OCI-LY7 (cell line): ENCODE measurements at regions not wholly inside any gene's neighbourhood (a gene's known extent, or its start where the extent isn't known, plus 50 kb on each side); places are given as distances from the start of the nearest gene placed in this dataset.

ENCODE experiments used
- BruUV-seq: library from RNA; stranded (reverse); fragments of 400-500 nt; replicated peaks from 2 replicates; lab custom pipeline; 2021; lab: Mats Ljungman, UMichigan
- CTCF ChIA-PET: fragments of 300-600 bp; sonication (Branson Sonifier 250); formaldehyde crosslinking; loops from one replicate; lab custom pipeline; 2022; ENCODE audit warnings: antibody characterized with exemption; ENCODE audit not compliant: unreplicated experiment; lab: Charles Lee
- POLR2A ChIA-PET: fragments of 300-600 bp; sonication (Branson Sonifier 250); formaldehyde crosslinking; loops from one replicate; lab custom pipeline; 2022; ENCODE audit warnings: antibody characterized with exemption; lab: Charles Lee
- DNase-seq: peaks from one replicate; pipeline ENCODE4 v3.0.0-alpha.2; 2015; ENCODE audit warnings: low spot score
- H2AFZ ChIP-seq: fragments of 200-600 bp; sonication (generic), shearing (Covaris generic); 2 replicates; pipeline ENCODE4 v1.6.1; 2014; ENCODE audit warnings: mild to moderate bottlenecking, antibody characterized with exemption, low read length, moderate library complexity
- H3K27ac ChIP-seq: fragments of 200-600 bp; sonication (generic); 2 replicates; pipeline ENCODE4 v1.5.1; 2014; ENCODE audit warnings: mixed run types, low read depth, mild to moderate bottlenecking, moderate library complexity, low read length, inconsistent platforms; ENCODE audit not compliant: poor library complexity, severe bottlenecking
- H3K36me3 ChIP-seq: fragments of 200-600 bp; sonication (generic); 2 replicates; pipeline ENCODE4 v1.6.1; 2014; ENCODE audit warnings: mild to moderate bottlenecking, antibody characterized with exemption, low read length, moderate library complexity, mixed read lengths; ENCODE audit not compliant: insufficient read depth
- H3K4me1 ChIP-seq: fragments of 200-600 bp; sonication (generic); 2 replicates; pipeline ENCODE4 v1.5.1; 2014; ENCODE audit warnings: mild to moderate bottlenecking, low read length; ENCODE audit not compliant: insufficient read depth, poor library complexity, severe bottlenecking
- H3K4me2 ChIP-seq: fragments of 200-600 bp; sonication (generic); 2 replicates; pipeline ENCODE4 v1.6.1; 2014; ENCODE audit warnings: mild to moderate bottlenecking, low read length
- H3K4me3 ChIP-seq: fragments of 200-600 bp; sonication (generic); 2 replicates; pipeline ENCODE4 v1.5.1; 2014; ENCODE audit warnings: mild to moderate bottlenecking, low read depth, low read length; ENCODE audit not compliant: poor library complexity, severe bottlenecking
- H3K79me2 ChIP-seq: fragments of 200-600 bp; sonication (generic); 2 replicates; pipeline ENCODE4 v1.6.1; 2016; ENCODE audit warnings: low read depth, mild to moderate bottlenecking, low read length, moderate library complexity, mixed read lengths; ENCODE audit not compliant: insufficient read depth
- H3K9me2 ChIP-seq: fragments of 200-600 bp; sonication (generic); 2 replicates; pipeline ENCODE4 v1.6.1; 2016; ENCODE audit warnings: mild to moderate bottlenecking, low read length, mixed read lengths; ENCODE audit not compliant: insufficient read depth
- H3K9me3 ChIP-seq: fragments of 200-600 bp; sonication (generic); 2 replicates; pipeline ENCODE4 v1.6.1; 2014; ENCODE audit warnings: mild to moderate bottlenecking, mixed run types, low read length, mixed read lengths
- H4K20me1 ChIP-seq: fragments of 200-600 bp; sonication (generic); 2 replicates; pipeline ENCODE4 v1.6.1; 2014; ENCODE audit warnings: mild to moderate bottlenecking, antibody characterized with exemption, low read length, moderate library complexity, mixed read lengths; ENCODE audit not compliant: insufficient read depth
- CTCF ChIP-seq: fragments of 200-600 bp; sonication (generic); conservative IDR thresholded peaks from 2 replicates; pipeline ENCODE4 v1.5.1; 2014; ENCODE audit warnings: mild to moderate bottlenecking, antibody characterized with exemption, low read length, moderate library complexity, mixed read lengths
- EZH2phosphoT487 ChIP-seq: fragments of 200-600 bp; sonication (generic); IDR thresholded peaks from 2 replicates; pipeline ENCODE4 v1.6.1; 2018; ENCODE audit warnings: low read depth, borderline replicate concordance, mild to moderate bottlenecking, mixed run types, antibody characterized with exemption, low read length, moderate library complexity, mixed read lengths
- intact Hi-C: fragments of 100-400 bp; cut with micrococcal nuclease; formaldehyde crosslinking; loops from one replicate; pipeline ENCODE4 v1.10.0; 2022; ENCODE audit not compliant: unreplicated experiment

- H3K4me1 ChIP-seq, result no peaks in the 10 kb centered on the region
- H4K20me1 ChIP-seq, result no peaks in the 10 kb centered on the region
- DNase-seq, result no peak
- intact Hi-C loops, result no loop called here
- H3K36me3 ChIP-seq, result no peaks in the 10 kb centered on the region
- TF ChIP-seq EZH2phosphoT487 (no peak), CTCF (no peak)
- H3K4me2 ChIP-seq, result no peak overlapping the region
- no peak overlapping the region for H2AFZ ChIP-seq
- no peak overlapping the region for H3K4me3 ChIP-seq
- no peak overlapping the region for H3K27ac ChIP-seq
- ChIA-PET CTCF (no interaction called here), POLR2A (no interaction called here)
- H3K9me2 ChIP-seq, result no peaks in the 10 kb centered on the region
- no TSS peak for BruUV-seq
- H3K79me2 ChIP-seq, result no peaks in the 10 kb centered on the region
- H3K9me3 ChIP-seq, result no peaks in the 10 kb centered on the region
Observed at GRCh38 chr11:64461081-64461480, 94.7 kb upstream of the SLC22A11 start.

- TF ChIP-seq EZH2phosphoT487, result no peak
- TF ChIP-seq CTCF, result no peak
- Histone ChIP-seq H3K79me2 (no peaks in the 10 kb centered on the region), H3K27ac (no peak overlapping the region), H3K9me2 (no peaks in the 10 kb centered on the region), H3K4me3 (no peak overlapping the region), H3K4me1 (no peaks in the 10 kb centered on the region), H4K20me1 (no peaks in the 10 kb centered on the region), H3K9me3 (no peaks in the 10 kb centered on the region), H3K4me2 (no peak overlapping the region), H3K36me3 (no peaks in the 10 kb centered on the region), H2AFZ (no peak overlapping the region)
- no TSS peak for BruUV-seq
- intact Hi-C loops, result no loop called here
- ChIA-PET CTCF (no interaction called here), POLR2A (no interaction called here)
- no peak for DNase-seq
Observed at GRCh38 chr11:64466115-64466718, 89.5 kb upstream of the SLC22A11 start.

- H3K27ac ChIP-seq, result no peak overlapping the region
- ChIA-PET CTCF (no interaction called here), POLR2A (no interaction called here)
- H3K4me3 ChIP-seq, result no peak overlapping the region
- no peak overlapping the region for H2AFZ ChIP-seq
- no peaks in the 10 kb centered on the region for H3K36me3 ChIP-seq
- BruUV-seq, result no TSS peak
- TF ChIP-seq EZH2phosphoT487 (no peak), CTCF (no peak)
- no peaks in the 10 kb centered on the region for H4K20me1 ChIP-seq
- no peaks in the 10 kb centered on the region for H3K4me1 ChIP-seq
- no peaks in the 10 kb centered on the region for H3K9me3 ChIP-seq
- H3K79me2 ChIP-seq, result no peaks in the 10 kb centered on the region
- no peak for DNase-seq
- H3K4me2 ChIP-seq, result no peak overlapping the region
- no peaks in the 10 kb centered on the region for H3K9me2 ChIP-seq
- intact Hi-C loops, result no loop called here
Observed at GRCh38 chr11:64469288-64469687, 86.5 kb upstream of the SLC22A11 start.
